Gastrocnemius medialis (tissue), 4 donors: ENCODE measurements at regions not wholly inside any gene's neighbourhood (a gene's known extent, or its start where the extent isn't known, plus 50 kb on each side); places are given as distances from the start of the nearest gene placed in this dataset.

ENCODE experiments used
- ATAC-seq, 2 donors: fragments of 150-250 bp; one replicate each; pipeline ENCODE4 v1.9.1; 2016
- DNase-seq, 2 donors: peaks; one replicate each; pipeline ENCODE4 v3.0.0-alpha.2; 2019
- H3K27ac ChIP-seq, 4 donors: fragments of 200-600 bp; sonication (generic); 1 replicate in 1 of 4; 2 replicates in 3 of 4; pipeline ENCODE4 v1.5.1; 2016 to 2018; ENCODE audit warnings: mild to moderate bottlenecking in 2 of 4, moderate library complexity in 1 of 4
- H3K27me3 ChIP-seq, 3 donors: fragments of 200-600 bp; sonication (generic) in 2 of 3; 1 replicate in 1 of 3; 2 replicates in 2 of 3; pipeline versions ENCODE4 v1.5.1 to v1.6.0; 2016 to 2019; ENCODE audit warnings: mild to moderate bottlenecking in 1 of 3, moderate library complexity in 1 of 3
- H3K36me3 ChIP-seq, 2 donors: fragments of 200-600 bp; sonication (generic) in 1 of 2; one replicate each; pipeline ENCODE4 v1.5.1; 2017 to 2018
- H3K4me1 ChIP-seq, 2 donors: fragments of 200-600 bp; sonication (generic) in 1 of 2; one replicate each; pipeline ENCODE4 v1.5.1; 2016 to 2017; ENCODE audit warnings: mild to moderate bottlenecking in 2 of 2
- H3K4me3 ChIP-seq, 4 donors: fragments of 200-600 bp; sonication (generic) in 3 of 4; 1 replicate in 1 of 4; 2 replicates in 3 of 4; pipeline ENCODE4 v1.5.1; 2016 to 2019; ENCODE audit warnings: mild to moderate bottlenecking in 2 of 4
- H3K9me3 ChIP-seq, 3 donors: fragments of 200-600 bp; sonication (generic) in 2 of 3; 1 replicate in 1 of 3; 2 replicates in 2 of 3; pipeline ENCODE4 v1.5.1; 2016 to 2019
- CTCF ChIP-seq, 5 experiments: fragments of 450-650 bp in 3 of 5; fragments of 200-600 bp in 2 of 5; sonication (generic) in 2 of 5; IDR thresholded peaks in 4 of 5; conservative IDR thresholded peaks in 1 of 5; 1 replicate in 4 of 5; 2 replicates in 1 of 5; pipeline ENCODE4 v1.5.1; 2016 to 2019; ENCODE audit warnings: antibody characterized with exemption in 5 of 5, mild to moderate bottlenecking in 3 of 5, moderate library complexity in 3 of 5
- POLR2A ChIP-seq, 2 donors: fragments of 450-650 bp; IDR thresholded peaks; one replicate each; pipeline ENCODE4 v1.6.1; 2017; ENCODE audit warnings: antibody characterized with exemption in 2 of 2, mild to moderate bottlenecking in 2 of 2, moderate library complexity in 2 of 2
- in situ Hi-C, 4 donors: fragments of 200-750 bp; cut with MboI; loops; one replicate each; pipeline versions ENCODE4 v1.15.0 to v1.8.0; 2017; ENCODE audit warnings: low sequenced_read_pairs in 4 of 4
- intact Hi-C: fragments of 100-400 bp; cut with DNase I; formaldehyde crosslinking; loops from one replicate; pipeline ENCODE4 v1.15.1; 2023; ENCODE audit warnings: low total_unique reads

- H3K27me3 ChIP-seq: no peaks in the 10 kb centered on the region
- H3K9me3 ChIP-seq: no peaks in the 10 kb centered on the region
- H3K36me3 ChIP-seq: no peaks in the 10 kb centered on the region
- in situ Hi-C loops (loop anchor here in 1 of 4 donors (25.0 kb wide), 1 partner anchor 878 kb away; no protein-coding TSS in a partner anchor), intact Hi-C loops (no loop called here)
- H3K4me3 ChIP-seq: no peak overlapping the region
- H3K27ac ChIP-seq: no peak overlapping the region
- ATAC-seq (no peak), DNase-seq (no peak)
- H3K4me1 ChIP-seq: no peaks in the 10 kb centered on the region
- no peak for TF ChIP-seq CTCF (IDR thresholded peaks at IDR 0.05 in 4 of 5, conservative IDR thresholded peaks at IDR 0.05 in 1 of 5)
- TF ChIP-seq POLR2A (IDR thresholded peaks at IDR 0.05): no peak
Measured at GRCh38 chr3:168859143-168859542, 763.4 kb upstream of the GOLIM4 start.

DNA sequence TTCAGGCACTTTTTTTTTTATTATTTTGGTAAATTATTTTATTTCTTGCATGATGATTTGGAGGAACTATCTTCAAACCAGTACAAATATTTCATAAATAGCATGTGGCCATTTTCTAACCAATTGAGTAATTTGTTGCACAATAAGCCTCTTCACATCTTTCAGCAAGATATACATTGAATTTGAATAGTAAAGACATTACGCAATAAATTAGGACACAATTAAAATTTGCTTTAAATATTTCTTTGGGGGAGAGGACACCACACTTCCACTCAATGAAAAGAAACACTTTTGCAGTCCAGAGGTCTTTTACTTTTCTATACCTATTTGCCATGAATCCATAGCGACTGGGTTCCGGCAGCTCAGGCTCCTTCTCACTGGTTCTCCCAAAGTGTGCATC lies 762.6 kb upstream of the GOLIM4 start:
- no peak for TF ChIP-seq CTCF (IDR thresholded peaks at IDR 0.05 in 4 of 5, conservative IDR thresholded peaks at IDR 0.05 in 1 of 5)
- no peak for TF ChIP-seq POLR2A (IDR thresholded peaks at IDR 0.05)
- H3K4me3 ChIP-seq: no peak overlapping the region
- DNase-seq (no peak), ATAC-seq (no peak)
- intact Hi-C loops (no loop called here), in situ Hi-C loops (loop anchor here in 1 of 4 donors (25.0 kb wide), 1 partner anchor 879 kb away; no protein-coding TSS in a partner anchor)
- H3K36me3 ChIP-seq: no peaks in the 10 kb centered on the region
- no peaks in the 10 kb centered on the region for H3K9me3 ChIP-seq
- H3K27me3 ChIP-seq: no peaks in the 10 kb centered on the region
- H3K27ac ChIP-seq: no peak overlapping the region
- H3K4me1 ChIP-seq: no peaks in the 10 kb centered on the region

DNA sequence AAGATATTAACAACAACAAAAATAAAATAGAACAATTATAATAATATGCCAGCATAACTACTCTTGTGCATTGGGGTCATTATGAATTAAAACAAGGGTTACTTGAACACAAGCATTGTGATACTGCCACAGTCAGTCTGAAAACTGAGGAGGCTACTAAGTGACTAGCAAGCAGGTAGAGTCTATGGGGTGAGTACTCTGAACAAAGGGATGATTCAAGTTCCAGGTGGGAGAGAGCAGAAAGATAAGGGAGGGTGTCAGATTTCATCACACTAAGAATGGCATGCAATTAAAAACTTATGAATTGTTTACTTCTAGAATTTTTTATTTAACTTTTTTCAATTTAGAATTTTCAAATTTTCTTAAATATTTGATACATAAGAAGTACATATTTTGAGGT lies 754.4 kb upstream of the GOLIM4 start:
- in situ Hi-C loops: loop anchor here in 2 of 4 donors (5.0 to 25.0 kb wide), 2 partner anchors 638 to 887 kb away; no protein-coding TSS in a partner anchor
- Histone ChIP-seq H3K4me1 (no peaks in the 10 kb centered on the region), H3K36me3 (no peaks in the 10 kb centered on the region), H3K27ac (no peak overlapping the region), H3K9me3 (no peaks in the 10 kb centered on the region), H3K4me3 (no peak overlapping the region), H3K27me3 (peaks cover 0 to 6% (median 0%) of the 10 kb centered on the region in 3 donors)
- no peak for TF ChIP-seq POLR2A (IDR thresholded peaks at IDR 0.05)
- TF ChIP-seq CTCF (IDR thresholded peaks at IDR 0.05 in 4 of 5, conservative IDR thresholded peaks at IDR 0.05 in 1 of 5): no peak
- no peak for DNase-seq
- ATAC-seq: no peak
- intact Hi-C loops: no loop called here

- Histone ChIP-seq H3K36me3 (no peaks in the 10 kb centered on the region), H3K9me3 (no peaks in the 10 kb centered on the region), H3K4me3 (no peak overlapping the region), H3K27me3 (peaks cover 0 to 6% (median 0%) of the 10 kb centered on the region in 3 donors), H3K4me1 (no peaks in the 10 kb centered on the region), H3K27ac (no peak overlapping the region)
- TF ChIP-seq CTCF (IDR thresholded peaks at IDR 0.05 in 4 of 5, conservative IDR thresholded peaks at IDR 0.05 in 1 of 5) (peak in 4 of 5 experiments; percentile 12 to 52 (median 40)), POLR2A (IDR thresholded peaks at IDR 0.05) (no peak)
- ATAC-seq: no peak
- in situ Hi-C loops: loop anchor here in 2 of 4 donors (10.0 to 25.0 kb wide), 2 partner anchors 633 to 635 kb away; no protein-coding TSS in a partner anchor
- no peak for DNase-seq
- intact Hi-C loops: loop anchor here (2.0 kb wide), 1 partner anchor 637 kb away; no protein-coding TSS in a partner anchor
Measured at GRCh38 chr3:168847291-168847883, 751.7 kb upstream of the GOLIM4 start.
